ENCODE measurements at regions not wholly inside any gene's neighbourhood (a gene's known extent, or its start where the extent isn't known, plus 50 kb on each side); places are given as distances from the start of the nearest gene placed in this dataset.

- no peak for TF ChIP-seq CTCF (conservative IDR thresholded peaks at IDR 0.05 in 1 of 2, IDR thresholded peaks at IDR 0.05 in 1 of 2; ENCODE audit: low read depth in 1 of 2, low read length in 2 of 2)
- TF ChIP-seq EZH2 (IDR thresholded peaks at IDR 0.05; ENCODE audit: low read length, missing control alignments) = no peak
Observed at GRCh38 chr10:3499120-3499519, 285.9 kb downstream of the KLF6 start.
